ENCODE measurements at regions not wholly inside any gene's neighbourhood (a gene's known extent, or its start where the extent isn't known, plus 50 kb on each side); places are given as distances from the start of the nearest gene placed in this dataset.

- Histone ChIP-seq H3K9ac (ENCODE audit: low read depth, low read length) (no peak overlapping the region), H2AFZ (ENCODE audit: low read depth, low read length) (no peak overlapping the region), H4K20me1 (ENCODE audit: insufficient read depth, low read length) (peaks cover 64% of the 10 kb centered on the region), H3K9me3 (ENCODE audit: insufficient read depth, low read length, severe bottlenecking) (no peaks in the 10 kb centered on the region), H3K36me3 (ENCODE audit: insufficient read depth, low read length) (no peaks in the 10 kb centered on the region), H3K79me2 (ENCODE audit: insufficient read depth, low read length) (no peaks in the 10 kb centered on the region), H3K27me3 (ENCODE audit: insufficient read depth, low read length, poor library complexity) (peaks cover 53% of the 10 kb centered on the region), H3K27ac (ENCODE audit: low read length) (no peak overlapping the region), H3K4me3 (ENCODE audit: low read depth in 1 of 2, low read length in 2 of 2) (no peak overlapping the region), H3K4me2 (ENCODE audit: insufficient read depth, low read length) (no peak overlapping the region), H3K4me1 (ENCODE audit: insufficient read depth, low read length) (peaks cover 16% of the 10 kb centered on the region)
- TF ChIP-seq CTCF (IDR thresholded peaks at IDR 0.05; ENCODE audit: borderline replicate concordance, extremely low read depth, low read length, poor library complexity, severe bottlenecking), result no peak
- TF ChIP-seq EZH2 (IDR thresholded peaks at IDR 0.05; ENCODE audit: borderline replicate concordance, low read depth, low read length, severe bottlenecking), result no peak
- no peak for ATAC-seq (ENCODE audit: insufficient read depth, low read depth)
- DNase-seq, result no peak
Measured at GRCh38 chr5:138657360-138657759, 82.2 kb upstream of the HSPA9 start.

- Histone ChIP-seq H3K27me3 (ENCODE audit: insufficient read depth, low read length, poor library complexity) (peaks cover 54% of the 10 kb centered on the region), H4K20me1 (ENCODE audit: insufficient read depth, low read length) (peaks cover 66% of the 10 kb centered on the region), H3K4me3 (ENCODE audit: low read depth in 1 of 2, low read length in 2 of 2) (no peak overlapping the region), H3K36me3 (ENCODE audit: insufficient read depth, low read length) (no peaks in the 10 kb centered on the region), H2AFZ (ENCODE audit: low read depth, low read length) (no peak overlapping the region), H3K79me2 (ENCODE audit: insufficient read depth, low read length) (no peaks in the 10 kb centered on the region), H3K27ac (ENCODE audit: low read length) (no peak overlapping the region), H3K9ac (ENCODE audit: low read depth, low read length) (no peak overlapping the region), H3K4me2 (ENCODE audit: insufficient read depth, low read length) (no peak overlapping the region), H3K9me3 (ENCODE audit: insufficient read depth, low read length, severe bottlenecking) (no peaks in the 10 kb centered on the region), H3K4me1 (ENCODE audit: insufficient read depth, low read length) (peaks cover 16% of the 10 kb centered on the region)
- no peak for ATAC-seq (ENCODE audit: insufficient read depth, low read depth)
- no peak for TF ChIP-seq EZH2 (IDR thresholded peaks at IDR 0.05; ENCODE audit: borderline replicate concordance, low read depth, low read length, severe bottlenecking)
- TF ChIP-seq CTCF (IDR thresholded peaks at IDR 0.05; ENCODE audit: borderline replicate concordance, extremely low read depth, low read length, poor library complexity, severe bottlenecking), result no peak
- DNase-seq, result no peak
Measured at GRCh38 chr5:138656916-138657315, 81.7 kb upstream of the HSPA9 start.

- H4K20me1 ChIP-seq (ENCODE audit: insufficient read depth, low read length), result peaks cover 61% of the 10 kb centered on the region
- no peak for ATAC-seq (ENCODE audit: insufficient read depth, low read depth)
- no peak overlapping the region for H3K4me2 ChIP-seq (ENCODE audit: insufficient read depth, low read length)
- no peaks in the 10 kb centered on the region for H3K36me3 ChIP-seq (ENCODE audit: insufficient read depth, low read length)
- no peaks in the 10 kb centered on the region for H3K9me3 ChIP-seq (ENCODE audit: insufficient read depth, low read length, severe bottlenecking)
- no peaks in the 10 kb centered on the region for H3K79me2 ChIP-seq (ENCODE audit: insufficient read depth, low read length)
- TF ChIP-seq EZH2 (IDR thresholded peaks at IDR 0.05; ENCODE audit: borderline replicate concordance, low read depth, low read length, severe bottlenecking), result no peak
- TF ChIP-seq CTCF (IDR thresholded peaks at IDR 0.05; ENCODE audit: borderline replicate concordance, extremely low read depth, low read length, poor library complexity, severe bottlenecking), result no peak
- no peak overlapping the region for H3K9ac ChIP-seq (ENCODE audit: low read depth, low read length)
- no peak overlapping the region for H2AFZ ChIP-seq (ENCODE audit: low read depth, low read length)
- no peak overlapping the region for H3K4me3 ChIP-seq (ENCODE audit: low read depth in 1 of 2, low read length in 2 of 2)
- peaks cover 56% of the 10 kb centered on the region for H3K27me3 ChIP-seq (ENCODE audit: insufficient read depth, low read length, poor library complexity)
- peaks cover 16% of the 10 kb centered on the region for H3K4me1 ChIP-seq (ENCODE audit: insufficient read depth, low read length)
- no peak for DNase-seq
- H3K27ac ChIP-seq (ENCODE audit: low read length), result no peak overlapping the region
Measured at GRCh38 chr5:138655530-138656190, 80.5 kb upstream of the HSPA9 start.
